ENCODE measurements at regions not wholly inside any gene's neighbourhood (a gene's known extent, or its start where the extent isn't known, plus 50 kb on each side); places are given as distances from the start of the nearest gene placed in this dataset.

DNA sequence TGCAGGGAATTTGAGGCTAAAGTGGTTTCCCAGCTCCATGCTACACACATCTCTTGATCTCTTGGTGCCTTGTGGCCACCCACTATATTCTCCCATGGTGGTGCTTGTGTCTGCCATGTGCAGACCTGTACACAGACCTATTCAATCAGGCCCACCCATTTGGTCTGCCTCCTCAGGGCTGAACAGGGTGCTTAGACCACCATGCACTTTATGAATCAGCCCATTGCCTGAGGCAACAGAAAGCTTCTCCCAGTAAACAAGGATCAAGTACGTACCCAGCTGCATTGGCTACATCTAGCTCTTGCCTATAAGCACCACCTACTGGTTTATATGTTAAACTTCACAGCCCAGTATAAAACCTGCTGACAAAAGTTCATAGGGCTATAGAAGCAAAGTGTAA is 664.3 kb upstream of the EDIL3 start:
- H3K36me3 ChIP-seq (ENCODE audit: control insufficient read depth in 1 of 2, insufficient read depth in 2 of 2, low read length in 2 of 2), result no peaks in the 10 kb centered on the region
- no peak overlapping the region for H3K4me3 ChIP-seq (ENCODE audit: low read depth in 1 of 2, low read length in 2 of 2)
- H3K9ac ChIP-seq (ENCODE audit: low read depth in 1 of 2, low read length in 2 of 2), result no peak overlapping the region
- H3K27me3 ChIP-seq (ENCODE audit: control insufficient read depth in 1 of 2, insufficient read depth in 2 of 2, low read length in 2 of 2), result no peaks in the 10 kb centered on the region
- peaks cover 0 to 2% of the 10 kb centered on the region in 2 donors for H3K9me3 ChIP-seq (ENCODE audit: control insufficient read depth in 1 of 2, low read length in 2 of 2)
- no peak overlapping the region for H3K27ac ChIP-seq (ENCODE audit: low read depth, low read length)
- H3K4me1 ChIP-seq (ENCODE audit: control insufficient read depth in 1 of 2, insufficient read depth in 2 of 2, low read length in 2 of 2), result no peaks in the 10 kb centered on the region

DNA sequence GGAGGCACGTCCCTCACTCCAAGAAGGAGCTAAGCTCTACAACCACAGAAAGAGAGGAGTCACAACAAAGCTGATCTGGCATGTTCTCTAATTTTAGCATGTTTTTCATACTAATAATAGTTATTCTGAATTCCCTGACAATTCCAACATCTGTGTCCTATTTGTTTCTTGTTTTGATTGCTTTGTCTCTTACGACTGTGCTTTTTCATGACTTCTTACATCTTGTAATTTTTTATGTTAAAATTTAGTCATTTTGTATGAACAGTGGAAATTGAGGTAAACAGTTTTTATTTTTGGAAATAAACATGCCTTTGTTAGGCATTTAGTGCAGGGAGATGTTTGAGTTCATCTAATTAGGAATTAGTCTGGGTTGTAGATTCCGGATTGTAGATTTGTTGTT is 668.1 kb upstream of the EDIL3 start:
- H3K4me1 ChIP-seq (ENCODE audit: control insufficient read depth in 1 of 2, insufficient read depth in 2 of 2, low read length in 2 of 2), result no peaks in the 10 kb centered on the region

GRCh38 chr5:85069659-85070640 is 685.3 kb upstream of the EDIL3 start:
- no peaks in the 10 kb centered on the region for H3K27me3 ChIP-seq (ENCODE audit: control insufficient read depth in 1 of 2, insufficient read depth in 2 of 2, low read length in 2 of 2)
- no peaks in the 10 kb centered on the region for H3K4me1 ChIP-seq (ENCODE audit: control insufficient read depth in 1 of 2, insufficient read depth in 2 of 2, low read length in 2 of 2)
- no peak overlapping the region for H3K9ac ChIP-seq (ENCODE audit: low read depth in 1 of 2, low read length in 2 of 2)
- H3K4me3 ChIP-seq (ENCODE audit: low read depth in 1 of 2, low read length in 2 of 2), result no peak overlapping the region
- H3K36me3 ChIP-seq (ENCODE audit: control insufficient read depth in 1 of 2, insufficient read depth in 2 of 2, low read length in 2 of 2), result no peaks in the 10 kb centered on the region
- no peak overlapping the region for H3K27ac ChIP-seq (ENCODE audit: low read depth, low read length)
- no peaks in the 10 kb centered on the region for H3K9me3 ChIP-seq (ENCODE audit: control insufficient read depth in 1 of 2, low read length in 2 of 2)

More for the DNA sequence above, 668.1 kb upstream of the EDIL3 start:
- Histone ChIP-seq H3K9me3 (ENCODE audit: control insufficient read depth in 1 of 2, low read length in 2 of 2) (no peaks in the 10 kb centered on the region), H3K27ac (ENCODE audit: low read depth, low read length) (no peak overlapping the region), H3K4me3 (ENCODE audit: low read depth in 1 of 2, low read length in 2 of 2) (no peak overlapping the region), H3K9ac (ENCODE audit: low read depth in 1 of 2, low read length in 2 of 2) (no peak overlapping the region), H3K36me3 (ENCODE audit: control insufficient read depth in 1 of 2, insufficient read depth in 2 of 2, low read length in 2 of 2) (no peaks in the 10 kb centered on the region), H3K27me3 (ENCODE audit: control insufficient read depth in 1 of 2, insufficient read depth in 2 of 2, low read length in 2 of 2) (no peaks in the 10 kb centered on the region)

- H3K4me3 ChIP-seq (ENCODE audit: low read depth in 1 of 2, low read length in 2 of 2), result no peak overlapping the region
- H3K9me3 ChIP-seq (ENCODE audit: control insufficient read depth in 1 of 2, low read length in 2 of 2), result no peaks in the 10 kb centered on the region
- H3K36me3 ChIP-seq (ENCODE audit: control insufficient read depth in 1 of 2, insufficient read depth in 2 of 2, low read length in 2 of 2), result no peaks in the 10 kb centered on the region
- H3K9ac ChIP-seq (ENCODE audit: low read depth in 1 of 2, low read length in 2 of 2), result no peak overlapping the region
- no peak overlapping the region for H3K27ac ChIP-seq (ENCODE audit: low read depth, low read length)
- H3K4me1 ChIP-seq (ENCODE audit: control insufficient read depth in 1 of 2, insufficient read depth in 2 of 2, low read length in 2 of 2), result no peaks in the 10 kb centered on the region
- no peaks in the 10 kb centered on the region for H3K27me3 ChIP-seq (ENCODE audit: control insufficient read depth in 1 of 2, insufficient read depth in 2 of 2, low read length in 2 of 2)
Observed at GRCh38 chr5:85077581-85077980, 692.9 kb upstream of the EDIL3 start.

GRCh38 chr5:85096421-85096820 is 711.7 kb upstream of the EDIL3 start:
- no peaks in the 10 kb centered on the region for H3K36me3 ChIP-seq (ENCODE audit: control insufficient read depth in 1 of 2, insufficient read depth in 2 of 2, low read length in 2 of 2)
- H3K9me3 ChIP-seq (ENCODE audit: control insufficient read depth in 1 of 2, low read length in 2 of 2), result peaks cover 0 to 4% of the 10 kb centered on the region in 2 donors
- H3K27me3 ChIP-seq (ENCODE audit: control insufficient read depth in 1 of 2, insufficient read depth in 2 of 2, low read length in 2 of 2), result no peaks in the 10 kb centered on the region
- no peak overlapping the region for H3K4me3 ChIP-seq (ENCODE audit: low read depth in 1 of 2, low read length in 2 of 2)
- no peak overlapping the region for H3K9ac ChIP-seq (ENCODE audit: low read depth in 1 of 2, low read length in 2 of 2)
- no peaks in the 10 kb centered on the region for H3K4me1 ChIP-seq (ENCODE audit: control insufficient read depth in 1 of 2, insufficient read depth in 2 of 2, low read length in 2 of 2)
- no peak overlapping the region for H3K27ac ChIP-seq (ENCODE audit: low read depth, low read length)

GRCh38 chr5:85108471-85108870 is 723.8 kb upstream of the EDIL3 start:
- Histone ChIP-seq H3K27ac (ENCODE audit: low read depth, low read length) (no peak overlapping the region), H3K36me3 (ENCODE audit: control insufficient read depth in 1 of 2, insufficient read depth in 2 of 2, low read length in 2 of 2) (no peaks in the 10 kb centered on the region), H3K9me3 (ENCODE audit: control insufficient read depth in 1 of 2, low read length in 2 of 2) (no peaks in the 10 kb centered on the region), H3K4me1 (ENCODE audit: control insufficient read depth in 1 of 2, insufficient read depth in 2 of 2, low read length in 2 of 2) (no peaks in the 10 kb centered on the region), H3K4me3 (ENCODE audit: low read depth in 1 of 2, low read length in 2 of 2) (no peak overlapping the region), H3K27me3 (ENCODE audit: control insufficient read depth in 1 of 2, insufficient read depth in 2 of 2, low read length in 2 of 2) (no peaks in the 10 kb centered on the region), H3K9ac (ENCODE audit: low read depth in 1 of 2, low read length in 2 of 2) (no peak overlapping the region)

DNA sequence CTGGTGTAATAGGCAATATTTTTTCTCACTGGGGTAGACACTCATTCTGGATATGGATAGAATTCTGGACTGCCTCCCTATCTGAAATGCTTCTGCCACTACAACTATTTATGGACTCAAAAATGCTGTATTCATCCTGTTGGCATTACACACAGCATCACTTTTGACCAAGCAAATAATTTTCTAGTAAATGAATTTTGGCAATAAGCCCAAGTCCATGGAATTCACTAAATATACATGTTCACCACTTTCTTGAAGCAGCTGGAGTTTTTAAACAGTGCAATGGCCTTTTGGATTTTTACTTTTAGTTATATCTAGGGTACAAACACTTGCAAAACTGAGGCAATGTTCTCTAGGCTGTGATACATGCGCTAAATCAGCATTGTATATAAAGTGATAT is 724.9 kb upstream of the EDIL3 start:
- Histone ChIP-seq H3K36me3 (ENCODE audit: control insufficient read depth in 1 of 2, insufficient read depth in 2 of 2, low read length in 2 of 2) (no peaks in the 10 kb centered on the region), H3K9ac (ENCODE audit: low read depth in 1 of 2, low read length in 2 of 2) (no peak overlapping the region), H3K4me1 (ENCODE audit: control insufficient read depth in 1 of 2, insufficient read depth in 2 of 2, low read length in 2 of 2) (no peaks in the 10 kb centered on the region), H3K4me3 (ENCODE audit: low read depth in 1 of 2, low read length in 2 of 2) (no peak overlapping the region), H3K9me3 (ENCODE audit: control insufficient read depth in 1 of 2, low read length in 2 of 2) (no peaks in the 10 kb centered on the region), H3K27ac (ENCODE audit: low read depth, low read length) (no peak overlapping the region), H3K27me3 (ENCODE audit: control insufficient read depth in 1 of 2, insufficient read depth in 2 of 2, low read length in 2 of 2) (no peaks in the 10 kb centered on the region)

GRCh38 chr5:85132269-85132668 is 747.6 kb upstream of the EDIL3 start:
- no peak overlapping the region for H3K27ac ChIP-seq (ENCODE audit: low read depth, low read length)
- H3K27me3 ChIP-seq (ENCODE audit: control insufficient read depth in 1 of 2, insufficient read depth in 2 of 2, low read length in 2 of 2), result no peaks in the 10 kb centered on the region
- peaks cover 0 to 2% of the 10 kb centered on the region in 2 donors for H3K9me3 ChIP-seq (ENCODE audit: control insufficient read depth in 1 of 2, low read length in 2 of 2)
- no peaks in the 10 kb centered on the region for H3K4me1 ChIP-seq (ENCODE audit: control insufficient read depth in 1 of 2, insufficient read depth in 2 of 2, low read length in 2 of 2)
- H3K4me3 ChIP-seq (ENCODE audit: low read depth in 1 of 2, low read length in 2 of 2), result no peak overlapping the region
- no peaks in the 10 kb centered on the region for H3K36me3 ChIP-seq (ENCODE audit: control insufficient read depth in 1 of 2, insufficient read depth in 2 of 2, low read length in 2 of 2)
- no peak overlapping the region for H3K9ac ChIP-seq (ENCODE audit: low read depth in 1 of 2, low read length in 2 of 2)

- H3K9me3 ChIP-seq (ENCODE audit: control insufficient read depth in 1 of 2, low read length in 2 of 2), result peaks cover 0 to 2% of the 10 kb centered on the region in 2 donors
- H3K36me3 ChIP-seq (ENCODE audit: control insufficient read depth in 1 of 2, insufficient read depth in 2 of 2, low read length in 2 of 2), result no peaks in the 10 kb centered on the region
- no peaks in the 10 kb centered on the region for H3K27me3 ChIP-seq (ENCODE audit: control insufficient read depth in 1 of 2, insufficient read depth in 2 of 2, low read length in 2 of 2)
- H3K4me1 ChIP-seq (ENCODE audit: control insufficient read depth in 1 of 2, insufficient read depth in 2 of 2, low read length in 2 of 2), result no peaks in the 10 kb centered on the region
- no peak overlapping the region for H3K27ac ChIP-seq (ENCODE audit: low read depth, low read length)
- no peak overlapping the region for H3K9ac ChIP-seq (ENCODE audit: low read depth in 1 of 2, low read length in 2 of 2)
- no peak overlapping the region for H3K4me3 ChIP-seq (ENCODE audit: low read depth in 1 of 2, low read length in 2 of 2)
Observed at GRCh38 chr5:85140471-85140870, 755.8 kb upstream of the EDIL3 start.

- H3K9ac ChIP-seq (ENCODE audit: low read depth in 1 of 2, low read length in 2 of 2), result no peak overlapping the region
- no peak overlapping the region for H3K27ac ChIP-seq (ENCODE audit: low read depth, low read length)
- no peak overlapping the region for H3K4me3 ChIP-seq (ENCODE audit: low read depth in 1 of 2, low read length in 2 of 2)
- H3K27me3 ChIP-seq (ENCODE audit: control insufficient read depth in 1 of 2, insufficient read depth in 2 of 2, low read length in 2 of 2), result no peaks in the 10 kb centered on the region
- no peaks in the 10 kb centered on the region for H3K36me3 ChIP-seq (ENCODE audit: control insufficient read depth in 1 of 2, insufficient read depth in 2 of 2, low read length in 2 of 2)
- no peaks in the 10 kb centered on the region for H3K4me1 ChIP-seq (ENCODE audit: control insufficient read depth in 1 of 2, insufficient read depth in 2 of 2, low read length in 2 of 2)
- no peaks in the 10 kb centered on the region for H3K9me3 ChIP-seq (ENCODE audit: control insufficient read depth in 1 of 2, low read length in 2 of 2)
Observed at GRCh38 chr5:85143138-85143537, 758.5 kb upstream of the EDIL3 start.

Measured in duodenal mucosa (tissue), 2 donors.